ENCODE measurements at regions not wholly inside any gene's neighbourhood (a gene's known extent, or its start where the extent isn't known, plus 50 kb on each side); places are given as distances from the start of the nearest gene placed in this dataset.
A peak's percentile ranks its signal among the peaks of the same experiment; 100 is the strongest.
"Not testable (repeated sequence)": the region's sequence is repeated elsewhere in the genome, so short reads cannot be mapped to it uniquely, and the experiment has no call there.

- no peak for DNase-seq (ENCODE audit: low spot score)
Observed at GRCh38 chr15:68482246-68482645, 50.3 kb upstream of the ITGA11 start.

GRCh38 chr15:68483165-68483564 lies 51.2 kb upstream of the ITGA11 start:
- DNase-seq (ENCODE audit: low spot score), result no peak

- DNase-seq (ENCODE audit: low spot score), result no peak
Observed at GRCh38 chr15:68484220-68484619, 52.3 kb upstream of the ITGA11 start.

GRCh38 chr15:68484696-68485400 lies 52.9 kb upstream of the ITGA11 start:
- DNase-seq (ENCODE audit: low spot score), result peak; percentile 86

- no peak for DNase-seq (ENCODE audit: low spot score)
Observed at GRCh38 chr15:68485721-68486360, 53.9 kb upstream of the ITGA11 start.

GRCh38 chr15:68487087-68487843 lies 55.3 kb upstream of the ITGA11 start:
- peak; percentile 80 for DNase-seq (ENCODE audit: low spot score)

GRCh38 chr15:68488290-68488689 lies 56.3 kb upstream of the ITGA11 start:
- no peak for DNase-seq (ENCODE audit: low spot score)

- no peak for DNase-seq (ENCODE audit: low spot score)
Observed at GRCh38 chr15:68488966-68489365, 57.0 kb upstream of the ITGA11 start.

- no peak for DNase-seq (ENCODE audit: low spot score)
Observed at GRCh38 chr15:68489421-68489820, 57.5 kb upstream of the ITGA11 start.

GRCh38 chr15:68491415-68492106 lies 59.6 kb upstream of the ITGA11 start:
- no peak for DNase-seq (ENCODE audit: low spot score)

- peak; percentile 75 for DNase-seq (ENCODE audit: low spot score)
Observed at GRCh38 chr15:68492855-68493254, 60.9 kb upstream of the ITGA11 start.

- no peak for DNase-seq (ENCODE audit: low spot score)
Observed at GRCh38 chr15:68493629-68494028, 61.7 kb upstream of the ITGA11 start.

GRCh38 chr15:68494573-68495110 lies 62.7 kb upstream of the ITGA11 start:
- DNase-seq (ENCODE audit: low spot score), result no peak

- DNase-seq (ENCODE audit: low spot score), result no peak
Observed at GRCh38 chr15:68495221-68495950, 63.4 kb upstream of the ITGA11 start.

- DNase-seq (ENCODE audit: low spot score), result no peak
Observed at GRCh38 chr15:68495981-68496705, 64.2 kb upstream of the ITGA11 start.

GRCh38 chr15:68496751-68497150 lies 64.8 kb upstream of the ITGA11 start:
- DNase-seq (ENCODE audit: low spot score), result not testable (repeated sequence)

- no peak for DNase-seq (ENCODE audit: low spot score)
Observed at GRCh38 chr15:68497206-68497910, 65.4 kb upstream of the ITGA11 start.

- no peak for DNase-seq (ENCODE audit: low spot score)
Observed at GRCh38 chr15:68498076-68498475, 66.1 kb upstream of the ITGA11 start.

GRCh38 chr15:68499620-68500312 lies 67.8 kb upstream of the ITGA11 start:
- DNase-seq (ENCODE audit: low spot score), result no peak

Data from AG20443 (cell line).